NB4 (cell line): ENCODE measurements at regions not wholly inside any gene's neighbourhood (a gene's known extent, or its start where the extent isn't known, plus 50 kb on each side); places are given as distances from the start of the nearest gene placed in this dataset.
"Not testable (repeated sequence)": the region's sequence is repeated elsewhere in the genome, so short reads cannot be mapped to it uniquely, and the experiment has no call there.

Experiments used
- DNase-seq: peaks from one replicate; pipeline ENCODE4 v3.0.0; 2010; ENCODE audit warnings: low read depth
- H3K4me3 ChIP-seq: one replicate; pipeline ENCODE4 v1.5.1; 2011; ENCODE audit warnings: mild to moderate bottlenecking, low read depth, low read length, moderate library complexity
- CTCF ChIP-seq: IDR thresholded peaks from one replicate; pipeline ENCODE4 v1.5.1; 2012; ENCODE audit warnings: low read depth, low read length
- MAX ChIP-seq: IDR thresholded peaks from 2 replicates; pipeline ENCODE4 v1.6.1; 2011; ENCODE audit warnings: low read depth, low read length
- MYC ChIP-seq: IDR thresholded peaks from 2 replicates; pipeline ENCODE4 v1.6.1; 2011; ENCODE audit warnings: low read depth, low read length
- POLR2A ChIP-seq: IDR thresholded peaks from 2 replicates; pipeline ENCODE4 v1.6.1; 2011; ENCODE audit warnings: mild to moderate bottlenecking; ENCODE audit not compliant: insufficient read length; ENCODE audit errors: extremely low read depth

DNA sequence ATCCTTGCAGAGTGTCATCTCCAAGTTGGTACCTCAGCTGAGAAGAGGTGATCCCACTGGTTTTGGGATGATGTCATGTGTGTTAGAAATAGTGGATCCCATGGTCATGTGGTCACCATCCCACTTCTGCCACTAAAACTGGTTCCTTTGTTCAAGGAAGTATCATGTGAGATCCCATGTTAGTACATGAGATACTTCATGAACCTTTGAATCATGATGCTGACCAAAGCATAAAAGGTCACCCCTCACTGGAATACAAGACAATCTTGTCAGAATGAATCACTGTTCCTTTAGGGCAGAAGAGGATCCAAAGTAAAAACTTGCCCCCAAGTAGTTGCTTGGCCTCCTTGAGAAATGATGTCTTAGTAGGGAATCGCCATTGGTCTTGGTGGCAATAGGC lies 150.9 kb upstream of the MOCS2 start:
- no peak for DNase-seq
- no peak for TF ChIP-seq POLR2A
- TF ChIP-seq CTCF: no peak
- no peak for TF ChIP-seq MAX
- TF ChIP-seq MYC: no peak
- H3K4me3 ChIP-seq: no peak overlapping the region

DNA sequence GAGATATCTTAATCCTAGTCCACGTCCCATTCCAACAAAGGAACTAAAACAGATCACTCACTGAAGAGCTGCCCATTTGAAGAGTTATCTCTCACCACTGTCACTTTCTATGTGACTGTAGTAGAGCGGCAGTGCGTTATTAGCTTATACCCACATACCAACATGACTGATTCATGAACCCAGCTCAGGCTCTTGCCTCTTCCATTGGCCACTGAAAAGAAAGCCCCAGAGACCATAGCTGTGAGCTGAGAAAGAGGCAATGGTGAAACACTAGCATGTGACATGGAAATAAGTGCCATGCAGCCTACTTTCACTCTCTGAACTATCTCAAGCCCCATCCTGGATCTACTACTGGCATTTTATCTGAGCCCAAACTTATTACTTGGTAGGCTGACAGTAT lies 151.7 kb upstream of the MOCS2 start:
- no peak overlapping the region for H3K4me3 ChIP-seq
- TF ChIP-seq CTCF: no peak
- no peak for TF ChIP-seq POLR2A
- no peak for TF ChIP-seq MAX
- TF ChIP-seq MYC: no peak
- no peak for DNase-seq

DNA sequence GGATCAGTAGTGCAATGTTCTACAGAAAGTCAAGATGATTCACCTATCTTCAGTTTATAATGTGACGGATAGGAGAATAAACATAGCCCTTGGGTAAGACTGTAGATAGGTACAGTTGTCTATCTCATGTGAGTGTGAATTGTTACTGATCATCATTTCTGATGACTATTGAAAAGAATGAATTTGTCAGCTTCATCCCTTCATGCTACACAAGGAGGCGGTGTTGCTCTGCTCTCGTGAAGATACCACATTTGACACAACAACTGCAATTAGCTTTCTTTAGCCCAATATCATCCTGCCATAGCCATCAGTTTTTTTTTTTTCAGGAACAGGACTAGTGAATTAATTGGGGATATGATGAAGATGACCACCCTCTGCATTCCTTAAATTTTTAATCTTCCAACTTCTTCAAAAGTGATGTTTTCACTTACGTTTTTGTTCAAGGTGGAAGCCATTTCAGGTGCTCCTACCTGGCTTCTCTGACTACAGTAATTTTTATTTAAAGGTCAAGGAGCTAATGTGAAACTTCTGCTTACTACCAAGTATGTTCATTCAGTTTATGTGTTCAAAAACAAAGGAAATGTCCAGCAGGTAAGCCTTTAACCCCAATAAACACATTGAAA lies 152.9 kb upstream of the MOCS2 start:
- H3K4me3 ChIP-seq: no peak overlapping the region
- TF ChIP-seq CTCF (peak; percentile 29), MYC (no peak)
- peak; percentile 14 for DNase-seq

GRCh38 chr5:53263151-53263550 lies 153.6 kb upstream of the MOCS2 start:
- no peak for DNase-seq
- no peak overlapping the region for H3K4me3 ChIP-seq
- no peak for TF ChIP-seq CTCF
- TF ChIP-seq MYC: no peak

DNA sequence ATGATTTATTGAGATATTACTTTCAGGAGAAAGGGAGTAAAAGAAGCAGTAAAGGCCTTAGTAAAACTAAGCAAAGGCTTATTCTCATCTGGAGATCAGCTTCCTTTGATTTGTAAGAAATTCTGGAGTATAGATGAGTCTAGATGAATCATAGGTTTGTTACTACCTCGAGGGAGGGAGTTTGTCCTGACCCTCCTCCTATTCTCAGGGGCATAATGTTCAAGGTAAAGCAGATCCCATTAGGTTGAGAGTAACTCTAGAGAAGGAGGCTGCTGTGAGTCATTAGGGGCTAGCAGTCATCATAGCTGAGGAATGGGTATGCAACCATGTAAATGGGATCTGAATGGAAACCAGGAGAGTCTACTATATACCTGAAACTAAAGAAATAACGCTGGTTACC lies 155.5 kb upstream of the MOCS2 start:
- H3K4me3 ChIP-seq: no peak overlapping the region
- DNase-seq: no peak
- TF ChIP-seq POLR2A (no peak), CTCF (no peak), MYC (no peak), MAX (no peak)

DNA sequence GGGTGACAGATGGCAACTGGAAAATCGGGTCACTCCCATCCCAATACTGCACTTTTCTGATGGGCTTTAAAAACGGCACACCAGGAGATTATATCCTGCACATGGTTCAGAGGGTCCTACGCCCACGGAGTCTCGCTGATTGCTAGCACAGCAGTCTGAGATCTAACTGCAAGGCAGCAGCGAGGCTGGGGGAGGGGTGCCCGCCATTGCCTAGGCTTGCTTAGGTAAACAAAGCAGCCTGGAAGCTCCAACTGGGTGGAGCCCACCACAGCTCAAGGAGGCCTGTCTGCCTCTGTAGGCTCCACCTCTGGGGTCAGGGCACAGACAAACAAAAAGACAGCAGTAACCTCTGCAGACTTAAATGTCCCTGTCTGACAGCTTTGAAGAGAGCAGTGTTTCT lies 158.7 kb upstream of the MOCS2 start:
- H3K4me3 ChIP-seq, DNase-seq: not testable (repeated sequence)

DNA sequence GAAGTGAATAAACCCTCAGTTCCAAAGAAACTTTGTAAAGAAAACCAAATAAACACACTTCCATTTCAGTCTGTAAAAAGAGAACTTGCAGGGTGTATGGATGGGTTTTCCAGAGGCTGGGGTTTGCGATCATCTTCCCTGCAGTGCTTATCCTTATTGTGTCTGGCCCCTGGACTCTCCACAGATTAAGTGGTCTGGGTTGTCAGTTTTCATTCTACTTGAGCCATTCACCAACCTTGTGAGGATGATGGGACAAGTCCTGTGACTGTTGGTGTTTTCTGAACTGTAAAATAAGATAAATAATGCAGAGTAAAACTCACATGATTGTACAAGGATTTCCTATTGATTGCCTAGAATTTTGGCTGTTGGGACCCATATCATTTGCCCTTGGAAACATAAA lies 166.1 kb upstream of the MOCS2 start:
- no peak overlapping the region for H3K4me3 ChIP-seq
- DNase-seq: no peak
- TF ChIP-seq MYC (no peak), MAX (no peak), CTCF (no peak), POLR2A (no peak)
